Activated T-helper 9 cell treated with anti-CD3 and anti-CD28 coated beads, Interleukin-2, amount 50 U/mL, for 16 hours (primary cell): ENCODE measurements at regions not wholly inside any gene's neighbourhood (a gene's known extent, or its start where the extent isn't known, plus 50 kb on each side); places are given as distances from the start of the nearest gene placed in this dataset.

ENCODE experiments used
- DNase-seq: peaks from one replicate; pipeline ENCODE4 v3.0.0-alpha.2; 2020; ENCODE audit warnings: low read depth

DNA sequence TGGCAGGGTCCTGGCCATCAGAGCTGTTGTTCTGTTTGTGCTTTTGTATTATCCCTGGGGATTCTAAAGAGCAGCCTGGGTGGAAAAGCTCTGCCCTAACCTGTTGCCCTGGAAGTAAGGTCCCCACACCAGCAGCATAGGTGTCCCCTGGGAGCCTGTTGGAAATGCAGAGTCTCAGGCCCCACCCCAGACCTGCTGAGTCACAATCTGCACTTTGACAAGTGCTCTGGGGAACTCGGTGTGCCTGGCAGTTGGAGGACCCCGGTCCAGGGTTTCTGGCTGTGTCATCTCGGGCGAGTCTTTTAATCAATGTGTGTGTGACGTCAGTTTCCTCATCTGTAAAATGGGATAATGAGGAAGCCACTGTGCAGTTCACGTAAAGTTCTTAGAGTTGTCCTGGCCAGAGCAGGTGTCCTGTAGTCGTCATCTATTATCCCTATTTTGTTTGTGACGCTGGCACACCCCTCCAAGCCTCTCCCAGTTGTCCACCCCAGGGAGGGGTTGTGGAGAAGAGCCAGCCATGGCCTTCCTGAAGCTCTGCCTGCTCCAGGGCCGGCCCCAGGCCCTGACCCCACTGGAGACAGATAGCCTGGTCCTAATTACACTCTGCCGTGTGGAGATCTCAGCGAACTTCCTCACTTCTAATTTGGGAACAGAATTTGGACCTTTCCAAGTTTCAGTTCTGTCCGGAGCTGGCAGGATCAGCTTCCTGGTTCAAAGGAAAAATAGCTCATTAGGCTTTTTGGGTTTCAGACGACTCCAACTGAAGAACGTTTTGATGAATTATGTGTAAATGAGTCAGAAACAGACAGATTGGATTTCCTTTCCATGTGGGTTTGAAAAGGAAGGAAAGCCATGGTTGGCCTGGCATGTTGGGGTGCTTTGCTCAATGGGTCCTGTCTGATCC is 295.7 kb upstream of the FOXF1 start:
- no peak for DNase-seq

DNA sequence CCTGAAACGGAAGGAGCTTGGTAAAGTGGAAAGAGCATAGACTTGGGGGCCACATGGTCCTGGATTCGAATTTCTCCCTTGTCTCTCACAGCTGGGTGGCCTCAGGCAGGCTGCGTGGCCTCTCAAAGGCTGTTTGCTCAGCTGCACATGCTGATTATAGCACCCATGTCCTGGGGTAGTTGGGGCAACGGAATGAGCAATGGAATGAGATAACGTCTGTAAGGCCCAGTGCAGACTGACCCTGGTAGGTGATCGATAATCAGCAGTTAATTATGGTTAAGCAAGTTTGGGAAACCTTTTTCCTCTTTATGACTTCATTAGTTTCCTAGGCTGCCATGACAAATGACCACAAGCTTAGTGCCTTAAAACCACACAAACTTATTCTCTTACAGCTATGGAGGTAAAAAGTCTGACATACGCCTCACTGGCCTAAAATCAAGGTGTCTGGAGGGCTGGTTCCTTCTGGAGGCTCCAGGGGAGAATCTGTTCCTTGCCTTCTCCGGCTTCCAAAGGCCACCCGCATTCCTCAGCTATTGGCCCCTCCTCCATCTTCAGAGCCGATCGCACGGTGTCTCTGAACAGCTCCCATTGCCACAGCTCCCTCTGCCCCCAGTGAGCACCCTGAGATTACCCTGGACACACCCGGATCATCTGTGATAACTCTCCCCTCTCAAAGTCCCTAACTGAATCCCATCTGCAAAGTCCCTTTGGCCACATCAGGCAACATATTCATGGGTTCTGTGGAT is 294.9 kb upstream of the FOXF1 start:
- no peak for DNase-seq

DNA sequence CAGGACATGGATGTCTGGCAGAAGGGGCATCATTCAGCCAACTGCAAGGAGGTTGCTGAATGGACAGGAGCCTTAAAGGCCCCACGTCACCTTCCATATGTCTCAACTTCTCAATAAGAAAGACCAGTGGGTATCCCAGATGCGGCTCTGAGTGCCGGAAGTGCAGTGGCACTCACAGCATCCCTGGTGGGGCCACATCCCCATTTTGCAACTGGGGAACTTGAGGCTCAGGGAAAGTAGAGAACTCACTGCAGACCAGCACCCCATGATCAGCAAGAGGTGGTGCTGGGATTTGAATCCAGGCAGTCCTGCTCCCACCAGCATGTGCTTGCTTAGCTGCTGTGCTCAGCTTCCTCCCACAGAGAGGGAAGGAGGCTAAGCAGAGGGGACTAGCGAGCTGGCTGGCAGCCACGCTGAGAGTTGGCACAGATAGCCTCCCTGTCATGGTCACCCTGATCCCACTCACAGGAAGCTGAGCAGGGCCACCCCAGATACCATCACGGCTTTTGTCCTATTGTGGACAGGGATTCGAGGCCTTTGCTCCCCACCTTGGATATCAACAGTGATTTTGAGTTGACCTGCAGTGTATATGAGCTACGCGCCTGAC is 294.2 kb upstream of the FOXF1 start:
- no peak for DNase-seq

DNA sequence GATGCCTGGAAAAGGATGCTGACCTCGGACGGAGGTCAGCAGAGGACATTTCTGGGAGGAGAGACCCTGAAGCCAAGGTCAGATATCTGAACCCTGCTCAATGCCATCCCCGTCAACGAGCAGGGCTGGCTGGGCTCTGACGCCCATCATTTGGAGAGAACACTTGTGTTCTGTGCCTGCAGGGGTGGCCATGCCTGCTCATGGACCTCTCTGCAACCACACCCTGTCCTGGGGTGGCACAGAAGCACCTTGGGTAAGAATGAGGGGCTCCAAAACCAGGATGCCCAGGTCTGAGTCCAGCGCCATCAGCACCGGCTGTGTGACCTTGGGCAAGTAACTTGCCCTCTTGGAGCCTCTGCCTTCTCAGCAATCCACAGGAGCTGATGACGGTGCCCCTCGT is 293.7 kb upstream of the FOXF1 start:
- no peak for DNase-seq

DNA sequence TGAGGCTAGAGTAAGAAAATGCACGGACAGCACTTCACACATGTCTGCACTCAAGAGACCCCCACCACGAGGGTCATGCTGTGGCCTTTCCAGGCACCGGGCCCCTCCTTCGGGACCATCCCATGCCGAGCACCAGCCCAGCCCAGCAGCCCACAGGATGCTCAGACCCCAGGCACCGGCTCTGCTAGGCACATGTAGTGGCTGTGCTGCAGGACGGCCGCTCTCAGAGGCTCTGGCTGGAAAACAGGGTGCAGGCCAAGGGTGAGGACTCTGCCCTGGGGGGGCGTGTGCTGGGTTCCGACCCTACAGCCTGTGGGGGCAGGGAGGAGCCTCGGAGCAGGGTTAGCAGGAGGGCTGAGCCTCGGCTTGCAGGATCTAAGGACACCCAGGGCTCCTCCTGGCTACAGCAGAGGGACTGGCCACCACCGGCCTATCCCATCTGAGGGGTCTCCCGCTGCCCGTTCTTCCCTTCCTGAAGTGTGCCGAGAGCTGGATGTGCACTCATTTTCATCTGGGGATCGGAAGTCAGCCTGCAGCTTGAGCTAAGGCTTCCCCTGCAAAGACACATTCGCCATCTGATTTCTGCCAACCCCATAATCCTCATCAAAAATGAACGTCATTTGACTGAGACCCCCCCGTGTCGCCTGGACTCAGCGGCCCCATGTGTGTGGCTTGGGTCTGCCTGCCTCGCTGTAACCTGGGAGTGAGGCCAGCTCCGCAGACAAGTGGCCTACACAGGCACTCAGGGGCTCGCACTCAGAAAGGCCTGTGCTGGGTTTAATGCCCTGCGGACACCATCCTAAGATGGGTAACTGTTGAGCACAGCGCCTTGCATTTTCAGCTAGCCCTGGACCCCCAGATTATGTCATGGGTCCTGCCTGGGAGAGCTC is 293.1 kb upstream of the FOXF1 start:
- DNase-seq, result no peak

DNA sequence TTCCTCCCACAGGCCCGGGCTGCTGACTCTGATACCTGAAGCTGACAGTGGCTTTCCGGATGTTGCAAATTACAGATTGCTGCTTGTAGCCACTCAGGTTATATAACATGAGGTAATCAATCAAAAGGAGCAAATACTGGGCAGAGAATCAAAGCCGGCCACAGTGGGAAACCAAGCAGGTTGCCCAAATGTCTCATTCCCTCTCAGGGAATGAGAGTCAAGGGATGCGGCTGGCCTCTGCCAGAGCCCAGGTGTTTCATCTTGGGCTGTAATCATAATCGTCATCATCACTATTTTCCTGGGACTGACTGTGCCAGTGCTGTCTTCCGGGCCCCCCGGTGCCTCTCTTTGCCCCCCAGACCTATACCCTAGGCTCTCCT is 292.4 kb upstream of the FOXF1 start:
- no peak for DNase-seq

DNA sequence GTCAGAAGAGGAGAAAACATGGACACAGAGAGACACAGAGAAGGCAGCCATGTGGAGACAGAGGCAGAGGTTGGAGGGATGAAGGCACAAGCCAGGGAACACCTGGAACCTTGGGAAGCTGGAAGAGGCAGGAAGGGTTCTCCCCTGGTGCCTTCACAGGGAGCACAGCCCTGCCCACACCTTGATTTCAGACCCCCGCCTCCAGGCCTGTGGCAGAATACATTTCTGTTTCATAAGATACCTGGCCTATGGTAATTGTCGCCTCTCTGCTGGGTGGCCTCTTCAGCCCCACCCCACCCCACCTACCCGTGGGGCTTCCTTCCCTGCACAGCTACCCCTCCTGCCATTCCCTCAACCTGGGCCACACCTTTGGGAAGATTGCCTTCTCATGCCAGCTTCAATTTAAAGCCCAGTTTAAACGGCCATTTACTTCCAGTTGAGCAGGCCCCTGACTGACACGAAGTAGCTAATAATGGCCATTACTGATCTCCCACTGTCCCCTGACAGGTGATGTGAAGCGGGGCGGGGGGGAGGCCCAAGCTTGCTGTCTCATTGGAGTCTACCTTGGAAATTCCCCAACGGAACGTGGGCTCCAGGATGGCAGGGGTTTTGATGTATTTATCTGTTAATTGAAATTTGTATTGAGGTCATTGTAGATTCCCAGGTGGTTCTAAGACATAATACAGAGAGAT is 291.7 kb upstream of the FOXF1 start:
- no peak for DNase-seq

DNA sequence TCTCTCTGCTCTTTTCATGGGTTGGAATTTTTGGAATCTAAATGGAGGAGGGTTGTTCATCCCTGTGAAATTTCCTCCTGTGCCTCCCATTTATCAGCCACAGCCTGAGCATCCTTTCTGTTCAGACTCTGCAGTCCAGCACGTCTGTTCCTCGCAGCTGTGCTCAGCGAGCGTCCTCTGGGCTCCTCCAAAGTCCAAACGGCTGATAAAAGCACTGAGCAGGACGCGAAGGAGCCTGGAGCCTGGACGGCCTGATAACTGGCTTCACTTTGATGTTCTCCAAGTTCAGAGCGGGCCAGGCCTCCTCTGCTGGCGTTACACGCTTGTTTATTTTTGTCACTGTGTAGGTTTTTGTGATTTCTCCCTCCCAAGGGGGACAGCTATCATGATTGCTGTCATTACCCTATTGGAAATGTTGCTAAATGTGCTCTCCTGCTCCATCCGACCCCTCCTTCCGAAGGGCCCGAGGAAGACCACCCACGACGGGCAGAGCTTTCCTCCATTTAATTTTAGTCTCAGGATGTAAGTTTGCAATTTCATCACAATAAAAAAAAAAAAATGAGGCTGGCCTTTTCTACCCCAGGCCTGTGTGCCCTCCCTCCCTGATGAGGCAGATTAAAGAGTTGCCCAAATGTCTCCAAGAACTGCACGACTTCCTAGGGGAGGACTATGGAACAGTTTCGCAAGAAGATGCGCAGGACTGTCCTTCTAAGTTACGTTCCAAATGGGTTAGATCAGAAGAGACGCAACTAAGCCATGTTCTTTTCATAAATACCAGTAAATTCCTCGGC is 290.5 kb upstream of the FOXF1 start:
- no peak for DNase-seq

DNA sequence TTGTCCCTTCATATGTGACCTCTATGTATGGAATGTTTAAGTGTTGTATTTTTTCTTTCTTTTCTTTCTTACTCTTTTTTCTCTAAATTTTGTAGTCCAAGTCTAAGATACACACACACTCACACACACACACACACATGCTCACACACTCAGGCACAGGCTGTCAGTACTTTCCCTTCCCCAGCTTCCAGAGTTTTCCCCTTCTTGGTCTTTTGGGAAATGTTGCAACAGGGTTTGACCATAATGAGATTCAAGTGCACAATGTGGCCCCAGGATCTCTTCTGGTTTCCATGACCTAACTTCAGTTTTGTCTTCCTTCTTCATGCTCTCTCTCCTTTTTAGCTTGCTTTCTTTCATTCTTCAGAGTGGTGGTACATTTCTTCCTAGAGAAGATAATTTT is 289.8 kb upstream of the FOXF1 start:
- no peak for DNase-seq

DNA sequence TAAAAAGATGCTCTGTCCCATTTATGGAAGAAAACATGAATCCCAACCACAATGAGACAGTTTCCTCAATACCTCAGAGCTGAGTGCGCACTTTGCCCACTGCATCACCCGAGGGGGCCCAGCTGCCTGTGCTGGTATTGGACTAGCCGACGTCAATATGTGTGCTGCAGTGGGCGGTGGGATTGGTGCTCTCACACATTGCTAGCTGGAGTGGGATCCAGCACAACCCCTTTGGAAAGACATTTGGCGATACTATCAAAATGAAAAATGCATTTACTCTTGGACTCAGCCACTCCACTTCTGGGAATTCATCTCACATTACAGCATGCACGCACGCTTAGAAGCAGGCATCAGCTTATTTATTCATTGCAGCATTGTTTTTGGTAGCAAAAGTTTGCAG is 289.2 kb upstream of the FOXF1 start:
- no peak for DNase-seq

DNA sequence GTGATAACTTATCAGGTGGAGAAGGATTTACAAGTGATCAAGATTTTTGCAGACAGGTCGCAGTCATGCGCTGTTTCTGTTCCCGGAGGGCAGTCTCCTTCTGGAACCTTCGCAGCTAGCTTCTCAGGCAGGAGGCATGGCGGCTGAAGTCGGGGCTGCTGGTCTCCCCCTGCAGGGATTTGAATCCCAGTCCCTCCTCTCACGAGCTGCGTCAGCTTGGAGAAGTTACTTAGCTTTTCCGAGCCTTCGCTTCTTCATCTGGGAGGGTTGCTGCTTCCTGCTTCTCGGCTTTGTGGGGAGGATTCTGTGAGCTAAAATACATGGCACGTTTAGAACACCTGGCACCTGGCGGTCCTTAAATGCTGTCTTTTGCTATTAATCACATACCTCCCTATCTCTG is 287.8 kb upstream of the FOXF1 start:
- no peak for DNase-seq

DNA sequence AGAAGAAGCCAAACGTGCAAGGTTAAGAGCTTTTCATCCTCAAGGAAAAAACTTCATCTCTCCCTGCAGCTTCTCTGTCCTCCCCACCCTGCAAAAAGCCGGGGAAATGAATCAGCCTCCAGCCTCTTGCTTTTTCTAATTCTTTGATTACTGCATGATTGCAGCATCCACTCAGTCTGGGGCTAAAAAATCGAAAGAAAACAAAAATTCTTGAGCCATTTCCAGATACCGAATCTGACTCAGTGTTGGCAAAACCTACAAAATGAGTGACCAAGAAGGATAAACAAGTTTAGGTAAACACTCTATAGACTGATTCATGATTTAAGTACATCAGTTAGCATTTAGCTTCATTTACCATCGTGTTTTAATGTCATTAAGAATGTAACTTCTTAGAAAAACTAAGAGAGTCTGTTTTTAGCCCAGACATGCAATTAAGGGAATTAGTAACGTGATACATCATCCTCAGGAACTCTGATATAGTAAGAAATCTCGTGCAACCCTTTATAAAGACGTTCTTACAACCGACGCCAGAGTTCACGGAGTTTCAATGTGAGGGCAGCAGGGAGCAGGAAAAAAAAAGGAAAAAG is 287.3 kb upstream of the FOXF1 start:
- DNase-seq, result no peak

DNA sequence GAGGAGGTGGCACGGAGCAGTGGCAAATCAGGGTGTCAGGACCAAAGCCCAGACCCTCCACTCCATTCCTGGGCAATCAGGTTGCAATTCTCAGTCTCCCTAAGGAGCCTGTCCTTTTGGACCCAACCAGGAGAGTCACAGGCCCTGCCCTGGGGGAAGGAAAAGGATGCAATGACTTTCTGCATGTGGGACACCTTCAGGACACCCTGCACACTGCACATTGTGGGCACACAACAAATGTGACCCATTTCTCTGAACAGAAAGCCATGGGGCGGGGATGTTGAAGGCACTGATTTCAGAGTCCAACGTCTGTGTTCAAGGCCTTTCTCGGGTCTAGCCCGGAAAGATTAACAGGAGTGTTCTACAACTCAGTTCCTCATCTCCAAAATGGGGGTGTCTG is 286.2 kb upstream of the FOXF1 start:
- no peak for DNase-seq

DNA sequence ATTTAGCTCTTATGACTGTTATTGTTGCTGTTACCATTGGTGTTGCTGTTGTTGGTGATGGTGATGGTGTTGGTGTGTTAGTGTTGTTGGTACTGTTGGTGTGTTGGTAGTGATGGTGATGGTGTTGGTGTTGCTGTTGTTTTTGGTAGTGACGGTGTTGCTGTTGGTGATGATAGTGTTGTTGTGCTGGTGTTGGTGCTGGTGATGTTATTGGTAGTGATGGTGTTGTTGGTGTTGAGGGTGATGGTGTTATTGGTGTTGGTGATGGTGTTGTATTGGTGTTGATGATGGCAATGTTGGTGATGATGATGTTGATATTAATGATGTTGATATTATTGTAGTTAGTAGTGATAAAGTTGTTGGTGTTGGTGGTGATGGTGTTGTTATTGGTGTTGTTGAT is 285.7 kb upstream of the FOXF1 start:
- DNase-seq, result no peak

DNA sequence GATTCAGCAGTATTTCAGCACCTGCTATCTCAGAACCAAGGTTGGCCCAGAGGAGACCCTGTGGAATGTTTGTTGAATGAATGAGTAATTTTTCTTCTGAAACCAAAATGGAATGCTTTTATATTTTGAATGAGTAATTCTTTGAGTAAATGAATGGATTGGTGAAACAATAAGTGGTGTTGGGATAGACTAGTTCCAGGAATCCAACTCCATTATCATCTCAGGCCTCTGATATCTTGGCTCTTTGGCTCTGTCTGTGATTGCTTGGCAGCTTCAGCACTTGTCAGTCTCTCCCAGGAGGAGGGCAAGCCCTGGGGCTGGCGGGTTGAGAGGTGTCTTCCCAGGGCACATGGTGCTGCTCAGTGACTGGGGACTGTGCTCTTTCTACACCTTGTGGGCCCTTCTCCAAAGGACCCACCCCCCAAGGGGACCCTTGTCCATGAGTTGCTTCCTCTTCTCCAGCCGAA is 284.4 kb upstream of the FOXF1 start:
- no peak for DNase-seq

DNA sequence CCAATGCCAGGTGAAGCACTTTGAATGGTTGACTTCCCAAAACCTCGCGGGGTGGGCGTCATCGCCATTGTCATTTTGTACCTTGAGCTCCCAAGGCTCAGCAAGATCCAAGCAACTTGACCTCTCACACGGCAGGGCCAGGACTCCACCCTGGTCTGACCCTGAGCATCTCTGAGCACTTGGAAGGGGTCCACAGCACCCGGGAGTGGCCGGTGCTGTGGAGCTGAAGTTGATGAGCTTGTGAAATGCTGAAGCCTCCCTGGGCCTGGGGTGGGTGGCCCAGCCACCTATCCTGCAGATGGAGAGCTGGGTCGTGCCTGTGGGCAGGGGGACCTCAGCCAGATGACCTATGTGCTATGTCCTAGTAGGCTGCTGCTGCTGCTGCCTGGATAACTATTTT is 283.3 kb upstream of the FOXF1 start:
- DNase-seq, result no peak

DNA sequence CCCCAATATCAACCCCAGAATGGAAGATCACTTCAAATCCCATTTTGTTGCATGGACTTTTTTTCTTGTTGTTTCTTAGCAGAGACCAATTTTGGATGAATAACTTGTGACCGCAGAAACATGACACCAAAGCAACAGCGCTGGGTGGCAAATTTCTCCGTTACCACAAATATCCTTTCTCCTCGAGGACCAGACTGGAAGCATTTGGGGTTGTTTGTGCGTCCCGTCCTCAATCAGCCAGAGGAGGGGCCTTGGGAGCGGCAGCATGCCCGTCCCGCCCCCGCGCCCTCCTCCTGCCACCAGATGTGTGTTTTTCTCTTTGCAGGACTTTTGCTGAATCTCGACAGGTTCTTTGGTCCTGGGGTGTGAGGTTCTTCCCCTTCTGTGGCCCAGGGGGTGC is 282.5 kb upstream of the FOXF1 start:
- DNase-seq, result no peak

DNA sequence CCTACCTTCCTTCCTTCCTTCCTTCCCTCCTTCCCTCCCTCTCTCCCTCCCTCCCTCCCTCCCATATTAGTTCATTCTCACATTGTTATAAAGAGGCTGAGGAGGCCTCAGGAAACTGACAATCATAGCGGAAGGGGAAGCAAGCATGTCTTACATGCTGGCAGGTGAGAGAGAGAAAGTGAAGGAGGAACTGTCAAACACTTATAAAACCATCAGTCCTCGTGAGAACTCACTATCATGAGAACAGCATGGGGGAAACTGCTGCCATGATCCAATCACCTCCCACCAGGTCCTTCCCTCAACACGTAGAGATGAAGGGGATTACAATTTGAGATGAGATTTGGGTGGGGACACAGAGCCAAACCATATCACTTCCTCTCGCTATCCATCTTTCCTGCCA is 281.6 kb upstream of the FOXF1 start:
- no peak for DNase-seq

DNA sequence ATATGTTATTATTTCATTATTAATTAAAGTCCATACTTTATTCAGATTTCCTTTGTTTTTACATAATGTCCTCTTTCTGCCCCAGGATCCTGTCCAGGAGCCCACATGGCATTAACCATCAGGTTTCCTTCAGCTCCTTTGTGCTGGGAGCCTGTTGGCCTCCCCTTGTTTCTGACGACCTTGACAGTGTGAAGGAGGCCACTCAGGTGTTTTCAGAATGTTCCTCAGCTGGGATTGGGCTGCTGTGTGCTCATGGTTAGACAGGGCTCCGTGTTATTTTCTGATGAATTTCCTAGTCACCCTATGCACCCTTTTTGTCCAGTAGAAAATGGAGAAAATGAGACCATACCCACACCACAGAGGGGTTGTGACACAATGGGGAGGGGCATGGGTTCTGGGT is 281.0 kb upstream of the FOXF1 start:
- no peak for DNase-seq
